ENCODE measurements at regions not wholly inside any gene's neighbourhood (a gene's known extent, or its start where the extent isn't known, plus 50 kb on each side); places are given as distances from the start of the nearest gene placed in this dataset.

GRCh38 chr2:144942516-144943256, 422.8 kb upstream of the ZEB2 start:
- WGBS, 3 donors: 56 to 67% (median 67%) methylated on average over 8 of the region's 8 CpGs
- H3K27ac ChIP-seq (ENCODE audit: low read depth, low read length): no peak overlapping the region

GRCh38 chr2:144941743-144942488, 422.0 kb upstream of the ZEB2 start:
- WGBS, 3 donors: 72 to 83% (median 82%) methylated on average over 5 of the region's 5 CpGs
- H3K27ac ChIP-seq (ENCODE audit: low read depth, low read length): no peak overlapping the region

GRCh38 chr2:144939590-144939989, 419.7 kb upstream of the ZEB2 start:
- 79 to 82% (median 81%) methylated on average over 5 of the region's 5 CpGs for WGBS, 3 donors
- no peak overlapping the region for H3K27ac ChIP-seq (ENCODE audit: low read depth, low read length)

- H3K27ac ChIP-seq (ENCODE audit: low read depth, low read length): no peak overlapping the region
- 32 to 44% (median 39%) methylated on average over 7 of the region's 7 CpGs for WGBS, 3 donors
These were observed 418.2 kb upstream of the ZEB2 start for GRCh38 chr2:144937910-144938709.

GRCh38 chr2:144937066-144937465, 417.1 kb upstream of the ZEB2 start:
- H3K27ac ChIP-seq (ENCODE audit: low read depth, low read length): no peak overlapping the region

GRCh38 chr2:144936442-144936841, 416.5 kb upstream of the ZEB2 start:
- H3K27ac ChIP-seq (ENCODE audit: low read depth, low read length): no peak overlapping the region
- 69 to 73% (median 71%) methylated on average over 4 of the region's 4 CpGs for WGBS, 3 donors

- WGBS, 3 donors: 68 to 88% (median 79%) methylated on average over 2 of the region's 2 CpGs
- no peak overlapping the region for H3K27ac ChIP-seq (ENCODE audit: low read depth, low read length)
These were observed 415.8 kb upstream of the ZEB2 start for GRCh38 chr2:144935736-144936135.

GRCh38 chr2:144935191-144935590, 415.3 kb upstream of the ZEB2 start:
- H3K27ac ChIP-seq (ENCODE audit: low read depth, low read length): no peak overlapping the region
- WGBS, 3 donors: 95 to 98% (median 95%) methylated on average over 5 of the region's 5 CpGs

GRCh38 chr2:144931960-144932359, 412.0 kb upstream of the ZEB2 start:
- H3K27ac ChIP-seq (ENCODE audit: low read depth, low read length): no peak overlapping the region

GRCh38 chr2:144931480-144931879, 411.6 kb upstream of the ZEB2 start:
- WGBS, 3 donors: 91 to 98% (median 93%) methylated on average over 1 of the region's 1 CpG
- H3K27ac ChIP-seq (ENCODE audit: low read depth, low read length): no peak overlapping the region

GRCh38 chr2:144927429-144927828, 407.5 kb upstream of the ZEB2 start:
- H3K27ac ChIP-seq (ENCODE audit: low read depth, low read length): no peak overlapping the region
- WGBS, 3 donors: 88 to 92% (median 88%) methylated on average over 1 of the region's 1 CpG

GRCh38 chr2:144925886-144926285, 406.0 kb upstream of the ZEB2 start:
- 63 to 80% (median 76%) methylated on average over 4 of the region's 4 CpGs for WGBS, 3 donors
- no peak overlapping the region for H3K27ac ChIP-seq (ENCODE audit: low read depth, low read length)

GRCh38 chr2:144924827-144925226, 404.9 kb upstream of the ZEB2 start:
- H3K27ac ChIP-seq (ENCODE audit: low read depth, low read length): no peak overlapping the region

- 76 to 83% (median 77%) methylated on average over 2 of the region's 2 CpGs for whole genome bisulfite sequencing, 3 donors
- H3K27ac ChIP-seq (ENCODE audit: low read depth, low read length): no peak overlapping the region
These were observed 402.6 kb upstream of the ZEB2 start for GRCh38 chr2:144922519-144922918.

GRCh38 chr2:144920755-144921530, 401.0 kb upstream of the ZEB2 start:
- H3K27ac ChIP-seq (ENCODE audit: low read depth, low read length): no peak overlapping the region
- WGBS, 3 donors: 89 to 94% (median 91%) methylated on average over 3 of the region's 3 CpGs

GRCh38 chr2:144914622-144915318, 394.9 kb upstream of the ZEB2 start:
- H3K27ac ChIP-seq (ENCODE audit: low read depth, low read length): no peak overlapping the region
- 41 to 62% (median 45%) methylated on average over 2 of the region's 2 CpGs for WGBS, 3 donors

GRCh38 chr2:144914113-144914512, 394.2 kb upstream of the ZEB2 start:
- H3K27ac ChIP-seq (ENCODE audit: low read depth, low read length): no peak overlapping the region
- 35 to 76% (median 64%) methylated on average over 1 of the region's 1 CpG for WGBS, 3 donors

- H3K27ac ChIP-seq (ENCODE audit: low read depth, low read length): no peak overlapping the region
- 85 to 93% (median 88%) methylated on average over 2 of the region's 2 CpGs for WGBS, 3 donors
These were observed 392.3 kb upstream of the ZEB2 start for GRCh38 chr2:144912206-144912605.

All from adipose tissue (tissue), 3 donors.